ENCODE measurements at regions not wholly inside any gene's neighbourhood (a gene's known extent, or its start where the extent isn't known, plus 50 kb on each side); places are given as distances from the start of the nearest gene placed in this dataset.

GRCh38 chr20:41894255-41894963 is 276.2 kb upstream of the CHD6 start:
- TF ChIP-seq CTCF (conservative IDR thresholded peaks at IDR 0.05): no peak
- H3K4me3 Mint-ChIP-seq: no peak overlapping the region
- Histone ChIP-seq H3K9me3 (ENCODE audit: control insufficient read depth, low read length) (no peaks in the 10 kb centered on the region), H3K27me3 (ENCODE audit: control insufficient read depth, insufficient read depth, low read length, poor library complexity, severe bottlenecking) (no peaks in the 10 kb centered on the region), H3K4me3 (ENCODE audit: low read length) (no peak overlapping the region), H3K4me1 (ENCODE audit: control insufficient read depth, insufficient read depth, low read length) (peaks cover 7% of the 10 kb centered on the region), H3K9ac (ENCODE audit: extremely low read depth, low read length, poor library complexity, severe bottlenecking) (no peak overlapping the region), H3K27ac (ENCODE audit: low read depth, low read length) (no peak overlapping the region), H3K36me3 (ENCODE audit: control insufficient read depth, insufficient read depth, low read length) (no peaks in the 10 kb centered on the region)
- H3K36me3 Mint-ChIP-seq (ENCODE audit: low read depth): no peaks in the 10 kb centered on the region
- H3K27me3 Mint-ChIP-seq (ENCODE audit: insufficient read depth): no peaks in the 10 kb centered on the region
- no peak overlapping the region for H3K27ac Mint-ChIP-seq
- H3K4me1 Mint-ChIP-seq: peaks cover 43% of the 10 kb centered on the region
- H3K9me3 Mint-ChIP-seq: no peaks in the 10 kb centered on the region
- no peak for DNase-seq
- WGBS, 2 experiments (ENCODE audit: insufficient coverage in 1 of 2, insufficient read length in 1 of 2): 91 to 95% methylated on average over 8 to 10 of the region's 10 CpGs

- no peak overlapping the region for H3K9ac ChIP-seq (ENCODE audit: extremely low read depth, low read length, poor library complexity, severe bottlenecking)
- DNase-seq: no peak
- no peaks in the 10 kb centered on the region for H3K36me3 ChIP-seq (ENCODE audit: control insufficient read depth, insufficient read depth, low read length)
- H3K4me1 Mint-ChIP-seq: peaks cover 51% of the 10 kb centered on the region
- 83 to 91% methylated on average over 3 to 5 of the region's 5 CpGs for WGBS, 2 experiments (ENCODE audit: insufficient coverage in 1 of 2, insufficient read length in 1 of 2)
- H3K4me3 ChIP-seq (ENCODE audit: low read length): no peak overlapping the region
- no peak overlapping the region for H3K4me3 Mint-ChIP-seq
- no peak for TF ChIP-seq CTCF (conservative IDR thresholded peaks at IDR 0.05)
- no peaks in the 10 kb centered on the region for H3K9me3 ChIP-seq (ENCODE audit: control insufficient read depth, low read length)
- no peaks in the 10 kb centered on the region for H3K27me3 Mint-ChIP-seq (ENCODE audit: insufficient read depth)
- no peak overlapping the region for H3K27ac ChIP-seq (ENCODE audit: low read depth, low read length)
- H3K27me3 ChIP-seq (ENCODE audit: control insufficient read depth, insufficient read depth, low read length, poor library complexity, severe bottlenecking): no peaks in the 10 kb centered on the region
- H3K9me3 Mint-ChIP-seq: no peaks in the 10 kb centered on the region
- peaks cover 7% of the 10 kb centered on the region for H3K4me1 ChIP-seq (ENCODE audit: control insufficient read depth, insufficient read depth, low read length)
- H3K27ac Mint-ChIP-seq: no peak overlapping the region
- H3K36me3 Mint-ChIP-seq (ENCODE audit: low read depth): no peaks in the 10 kb centered on the region
These were observed 273.9 kb upstream of the CHD6 start for GRCh38 chr20:41892031-41892430.

- Mint-ChIP-seq H3K27ac (no peak overlapping the region), H3K9me3 (no peaks in the 10 kb centered on the region), H3K36me3 (ENCODE audit: low read depth) (no peaks in the 10 kb centered on the region), H3K4me3 (no peak overlapping the region), H3K27me3 (ENCODE audit: insufficient read depth) (no peaks in the 10 kb centered on the region), H3K4me1 (peaks cover 51% of the 10 kb centered on the region)
- TF ChIP-seq CTCF (conservative IDR thresholded peaks at IDR 0.05): no peak
- 56 to 71% methylated on average over 4 of the region's 4 CpGs for WGBS, 2 experiments (ENCODE audit: insufficient coverage in 1 of 2, insufficient read length in 1 of 2)
- Histone ChIP-seq H3K4me3 (ENCODE audit: low read length) (no peak overlapping the region), H3K36me3 (ENCODE audit: control insufficient read depth, insufficient read depth, low read length) (no peaks in the 10 kb centered on the region), H3K27me3 (ENCODE audit: control insufficient read depth, insufficient read depth, low read length, poor library complexity, severe bottlenecking) (no peaks in the 10 kb centered on the region), H3K4me1 (ENCODE audit: control insufficient read depth, insufficient read depth, low read length) (peaks cover 10% of the 10 kb centered on the region), H3K27ac (ENCODE audit: low read depth, low read length) (peak overlapping the region; percentile 90), H3K9ac (ENCODE audit: extremely low read depth, low read length, poor library complexity, severe bottlenecking) (no peak overlapping the region), H3K9me3 (ENCODE audit: control insufficient read depth, low read length) (no peaks in the 10 kb centered on the region)
- DNase-seq: peak; percentile 51
These were observed 271.7 kb upstream of the CHD6 start for GRCh38 chr20:41889844-41890224.

Data from endodermal cell (in vitro differentiated cells).